NCI-H774 (cell line): ENCODE measurements at regions not wholly inside any gene's neighbourhood (a gene's known extent, or its start where the extent isn't known, plus 50 kb on each side); places are given as distances from the start of the nearest gene placed in this dataset.

Experiments
- DNase-seq: peaks from one replicate; lab custom pipeline; 2025; lab: John Stamatoyannopoulos, UW

- no peak for DNase-seq
Observed at GRCh38 chr15:31510057-31510456, 183.4 kb downstream of the KLF13 start.

GRCh38 chr15:31511707-31512310, 185.2 kb downstream of the KLF13 start:
- no peak for DNase-seq

DNA sequence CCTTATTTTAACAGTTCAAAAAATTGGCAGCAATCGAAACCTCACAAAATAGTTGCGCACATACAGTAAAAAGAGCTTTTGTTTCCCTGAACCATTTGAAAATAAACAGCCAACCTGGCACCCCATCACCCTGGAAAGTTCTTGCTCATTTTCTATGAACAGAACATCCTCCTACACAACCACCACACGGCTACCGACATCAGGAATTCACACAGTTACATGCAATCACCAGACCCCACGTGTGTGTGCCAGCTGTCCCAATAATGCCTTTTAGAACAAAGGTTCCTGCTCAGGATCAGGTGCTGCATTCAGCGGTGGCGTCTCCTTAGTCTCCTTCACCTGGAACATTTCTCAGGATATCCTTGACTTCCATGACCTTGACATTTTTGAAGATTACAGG, 186.5 kb downstream of the KLF13 start:
- no peak for DNase-seq

DNA sequence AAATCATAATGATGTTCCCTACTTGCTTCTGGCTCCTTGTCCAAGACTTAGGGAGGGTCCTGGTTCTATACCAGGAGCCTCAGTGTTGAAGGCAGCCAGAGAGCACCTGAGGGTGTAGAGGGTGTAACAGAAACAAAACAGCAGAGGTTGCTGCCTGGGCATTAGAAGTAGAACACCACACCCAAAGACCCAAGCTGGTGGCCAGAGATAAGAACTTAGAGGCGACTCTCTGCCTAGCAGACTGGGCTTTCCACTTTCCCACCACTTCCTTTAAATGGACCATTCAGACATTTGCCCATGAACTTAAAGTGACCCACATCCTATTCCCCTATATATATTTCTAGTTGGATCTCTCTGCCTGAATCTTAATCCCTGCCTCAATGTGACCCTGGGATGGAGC, 189.8 kb downstream of the KLF13 start:
- no peak for DNase-seq

GRCh38 chr15:31516874-31517273, 190.2 kb downstream of the KLF13 start:
- DNase-seq: no peak

DNA sequence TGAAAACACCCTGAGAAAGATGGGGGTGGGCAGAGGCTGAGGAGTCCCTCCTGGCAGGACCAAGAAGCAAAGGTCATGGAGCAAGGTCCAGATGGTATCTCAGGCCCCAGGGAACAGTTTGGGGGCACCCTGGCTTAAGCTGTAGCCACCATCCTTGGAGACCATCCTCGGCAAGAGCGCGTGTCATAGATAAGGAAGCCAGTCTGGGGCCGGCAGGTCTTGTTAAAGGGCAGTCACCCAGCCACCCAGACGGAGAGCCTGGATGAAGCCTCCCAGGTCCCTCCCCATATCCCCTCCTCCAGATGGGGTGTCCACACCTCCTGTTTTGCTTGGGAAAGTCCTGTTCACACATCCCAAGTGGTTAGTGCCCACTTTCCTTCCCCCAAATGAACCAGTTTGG, 191.1 kb downstream of the KLF13 start:
- no peak for DNase-seq

GRCh38 chr15:31522028-31522427, 195.4 kb downstream of the KLF13 start:
- no peak for DNase-seq

DNA sequence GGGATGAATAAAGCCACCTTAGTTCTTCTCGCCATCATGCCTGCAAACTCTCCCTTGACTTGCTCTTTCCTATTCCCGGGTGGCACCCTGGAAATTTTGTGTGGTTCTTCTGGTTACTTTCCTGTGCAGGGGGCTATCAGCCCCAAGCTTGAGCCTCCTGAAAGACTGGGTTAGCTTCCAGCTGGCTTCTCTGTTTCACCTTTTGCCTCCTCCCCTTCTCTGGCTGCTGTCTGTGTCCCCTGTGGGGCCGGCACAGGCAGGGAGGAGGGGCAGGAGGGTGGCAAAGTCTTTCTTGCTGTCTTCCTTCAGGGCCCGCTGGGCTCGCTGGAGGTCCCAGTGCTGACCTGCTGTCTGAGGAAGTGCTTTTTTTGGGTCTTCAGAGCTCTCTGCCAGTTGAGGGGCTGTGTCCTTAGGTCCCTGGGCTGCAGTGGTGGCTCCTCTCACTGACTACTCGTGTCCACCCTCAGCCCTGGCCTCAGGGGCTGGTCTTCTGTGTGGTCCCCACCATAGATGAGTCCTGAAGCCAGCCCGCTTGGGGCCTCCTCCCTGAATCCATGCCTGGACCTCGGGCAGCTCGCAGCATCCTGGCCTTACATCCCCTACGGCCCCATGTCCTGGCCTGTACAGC, 196.5 kb downstream of the KLF13 start:
- no peak for DNase-seq

DNA sequence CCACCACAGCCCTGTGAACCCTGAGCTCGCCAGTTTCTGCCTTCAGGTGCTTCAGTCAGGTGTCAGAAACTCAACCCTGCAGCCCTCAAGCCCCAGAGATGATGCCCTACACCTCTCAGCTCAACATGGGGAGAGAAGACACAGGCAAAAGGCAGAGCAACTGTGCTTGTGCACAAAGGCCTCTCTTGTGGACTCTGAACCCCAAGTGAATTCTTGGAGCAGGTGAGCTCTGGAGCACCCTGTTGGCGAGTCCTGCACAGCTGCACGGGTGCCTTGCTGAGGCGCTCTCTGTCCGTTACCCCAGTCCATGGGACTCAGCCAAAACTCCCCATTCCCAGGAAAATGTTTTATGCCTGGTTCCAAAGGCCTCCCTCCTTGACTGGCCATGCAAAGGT, 197.0 kb downstream of the KLF13 start:
- no peak for DNase-seq

- DNase-seq: no peak
Observed at GRCh38 chr15:31525185-31525695, 198.6 kb downstream of the KLF13 start.

DNA sequence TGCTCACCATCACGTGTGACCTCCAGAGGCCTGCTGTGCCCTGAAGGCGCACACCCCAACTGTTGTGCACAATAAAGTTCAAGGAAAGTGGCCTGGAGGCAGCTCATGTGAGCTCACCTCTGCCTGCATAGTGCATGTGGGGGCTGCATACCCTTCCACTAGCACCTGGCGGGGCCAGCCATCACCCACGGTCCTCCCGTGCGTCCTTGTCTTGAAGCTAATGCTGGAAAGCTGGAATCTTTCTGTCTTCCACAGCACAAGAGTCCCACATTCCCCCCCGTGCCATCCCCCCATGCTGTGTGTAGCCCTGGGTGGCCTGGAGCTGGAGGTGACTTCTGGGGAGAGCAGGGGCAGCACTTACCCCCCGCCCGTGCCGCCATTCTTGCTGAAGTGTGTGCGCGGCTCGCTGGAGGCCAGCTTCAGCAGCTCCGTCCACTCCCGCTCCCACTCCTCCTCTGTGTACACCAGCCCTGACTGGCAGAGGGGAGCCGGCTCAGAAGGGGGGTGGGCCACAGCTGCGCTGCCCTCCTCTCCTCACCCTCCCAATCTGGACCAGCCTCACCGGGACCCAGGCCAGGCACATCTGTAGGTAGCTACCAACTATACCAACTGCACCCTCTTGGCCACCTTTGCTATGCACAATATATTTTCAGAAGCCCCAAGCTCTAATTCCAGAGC, 199.5 kb downstream of the KLF13 start:
- DNase-seq: no peak

DNA sequence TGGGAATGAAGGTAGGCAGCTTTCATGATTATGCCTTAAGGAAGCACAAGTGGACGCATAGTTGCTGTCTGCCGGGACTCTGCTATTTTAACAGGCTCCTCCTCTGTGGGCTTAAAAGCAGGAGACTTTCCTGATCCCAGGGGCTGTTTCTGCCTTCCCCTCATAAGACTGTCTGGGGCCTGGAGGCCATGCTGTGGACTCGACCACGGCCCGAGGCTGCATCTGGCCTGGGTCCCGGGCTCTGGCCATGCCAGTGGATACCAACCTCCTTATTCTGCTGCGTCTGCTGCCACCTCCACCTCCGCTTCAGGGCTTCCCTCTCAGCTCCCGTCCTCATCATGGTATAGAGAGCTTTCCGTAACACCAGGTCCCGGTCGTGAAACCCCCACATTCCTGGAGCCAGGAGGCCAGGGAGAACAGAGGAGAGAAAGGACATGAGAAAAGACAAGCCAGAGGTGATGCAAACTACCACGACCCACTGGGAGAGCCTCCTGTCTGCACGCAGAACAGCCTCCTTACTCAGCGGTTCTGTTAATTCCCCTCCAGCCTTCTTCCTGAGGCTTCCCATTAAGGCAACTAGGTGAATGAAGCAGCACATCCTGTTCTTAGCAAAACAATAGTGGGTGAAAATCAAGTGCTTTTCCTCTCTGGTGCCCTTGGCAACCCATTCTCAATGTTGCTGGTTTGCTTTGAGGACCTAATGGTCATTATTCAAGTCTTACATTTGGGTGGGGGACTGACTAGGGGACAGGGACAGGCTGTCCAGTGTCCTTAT, 200.5 kb downstream of the KLF13 start:
- DNase-seq: no peak

GRCh38 chr15:31528846-31529245, 202.2 kb downstream of the KLF13 start:
- no peak for DNase-seq

GRCh38 chr15:31537770-31538592, 211.3 kb downstream of the KLF13 start:
- DNase-seq: no peak

DNA sequence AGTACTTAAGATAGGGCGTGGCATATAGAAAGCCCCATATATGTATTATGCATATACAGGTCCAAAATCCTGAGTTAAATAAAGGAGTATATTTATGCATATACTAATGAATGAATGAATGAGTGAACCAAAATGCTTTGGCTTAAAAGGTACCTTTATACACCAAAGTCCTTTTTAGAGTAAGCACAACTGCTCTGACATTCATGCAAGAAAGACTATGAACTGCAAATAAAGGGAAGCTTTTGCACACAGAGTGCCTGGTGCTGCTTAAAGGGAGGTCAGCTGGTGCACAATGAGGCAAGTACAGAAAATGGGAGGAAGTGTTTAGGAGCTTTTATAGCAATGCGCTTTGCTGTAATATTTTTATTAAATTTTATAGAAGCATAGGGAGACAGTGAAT, 214.0 kb downstream of the KLF13 start:
- no peak for DNase-seq

DNA sequence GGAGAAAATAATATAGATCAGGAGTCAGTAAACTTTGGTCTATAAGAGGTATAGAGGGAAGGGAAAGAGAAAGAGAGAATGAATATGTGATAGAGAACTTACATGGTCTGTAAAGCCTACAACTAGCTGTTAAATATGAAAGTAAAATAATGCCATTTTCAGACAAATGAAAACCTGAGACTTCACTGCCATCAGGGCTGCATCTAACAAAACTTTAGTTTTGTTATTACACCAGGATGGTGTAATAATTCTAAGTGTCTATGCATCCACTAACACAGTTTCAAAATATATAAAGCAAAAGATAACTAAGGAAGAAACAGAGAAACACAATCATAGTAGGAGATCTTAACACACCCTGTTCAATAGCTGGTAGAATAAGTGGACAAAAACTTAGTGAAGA, 217.7 kb downstream of the KLF13 start:
- DNase-seq: no peak

- no peak for DNase-seq
Observed at GRCh38 chr15:31545257-31545656, 218.6 kb downstream of the KLF13 start.

DNA sequence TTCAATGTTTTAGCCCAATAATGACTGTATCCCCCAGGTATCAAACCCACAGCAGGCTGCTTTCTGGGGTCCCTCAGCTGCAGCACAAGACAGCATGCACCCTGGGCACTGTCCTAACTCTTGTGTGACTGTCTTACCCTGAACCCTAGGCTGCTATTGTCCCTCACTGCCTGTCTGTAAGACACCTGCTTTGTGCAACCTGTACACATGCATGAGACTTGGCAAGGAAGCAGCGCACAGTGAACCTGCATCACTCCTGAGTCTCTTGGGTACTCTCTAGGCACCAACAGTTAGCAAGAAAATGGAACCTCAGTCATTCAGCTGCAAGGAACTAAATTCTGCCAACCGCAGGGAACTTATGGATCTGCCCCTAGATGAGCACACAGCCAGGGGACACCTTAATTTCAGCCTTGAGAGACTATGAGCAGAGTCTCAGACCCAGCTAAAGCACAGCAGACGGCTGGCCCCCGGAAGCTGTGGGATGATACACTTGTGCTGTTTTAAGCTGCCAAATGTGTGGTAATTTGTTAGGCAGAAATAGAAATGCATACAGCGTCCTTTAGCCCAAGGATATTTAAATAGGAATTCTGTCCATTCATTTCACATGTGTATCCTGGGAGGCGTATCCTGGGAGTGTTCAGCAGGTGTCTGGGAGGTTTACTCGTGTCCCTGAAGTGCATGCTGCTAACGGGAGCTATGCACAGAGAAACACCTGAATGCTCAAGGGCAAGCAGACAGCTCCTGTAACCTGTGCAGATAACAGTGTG, 223.8 kb downstream of the KLF13 start:
- DNase-seq: no peak

GRCh38 chr15:31551323-31551722, 224.7 kb downstream of the KLF13 start:
- peak; percentile 10 for DNase-seq

- DNase-seq: no peak
Observed at GRCh38 chr15:31552482-31553099, 226.0 kb downstream of the KLF13 start.

- no peak for DNase-seq
Observed at GRCh38 chr15:31554261-31554660, 227.6 kb downstream of the KLF13 start.
